CD14-positive monocyte (primary cell): ENCODE measurements at regions not wholly inside any gene's neighbourhood (a gene's known extent, or its start where the extent isn't known, plus 50 kb on each side); places are given as distances from the start of the nearest gene placed in this dataset.

ENCODE experiments used
- DNase-seq, 3 donors: peaks; one replicate each; pipeline ENCODE4 v3.0.0-alpha.2; 2011 to 2022
- H2AFZ ChIP-seq: 2 replicates; pipeline ENCODE4 v1.6.0; 2012; ENCODE audit warnings: mild to moderate bottlenecking, low read depth, low read length, inconsistent platforms; ENCODE audit not compliant: insufficient read depth, poor library complexity, severe bottlenecking
- H3K27ac ChIP-seq, 2 donors: 1 replicate in 1 of 2; 2 replicates in 1 of 2; pipeline ENCODE4 v1.5.1; 2012 to 2013; ENCODE audit warnings: low read length in 2 of 2, control low read depth in 1 of 2, inconsistent platforms in 1 of 2, low read depth in 1 of 2, mild to moderate bottlenecking in 1 of 2
- H3K27me3 ChIP-seq, 2 donors: one replicate each; pipeline versions ENCODE4 v1.6.0 to v1.6.1; 2011 to 2013; ENCODE audit warnings: low read length in 2 of 2; ENCODE audit not compliant: control insufficient read depth in 2 of 2, insufficient read depth in 2 of 2
- H3K36me3 ChIP-seq, 2 donors: replicated peaks in 1 of 2; 1 replicate in 1 of 2; 2 replicates in 1 of 2; pipeline versions ENCODE4 v1.5.1 to v1.6.1; 2012 to 2013; ENCODE audit warnings: low read length in 2 of 2, control low read depth in 1 of 2, inconsistent platforms in 1 of 2, mild to moderate bottlenecking in 1 of 2; ENCODE audit not compliant: insufficient read depth in 2 of 2, control insufficient read depth in 1 of 2
- H3K4me1 ChIP-seq, 2 donors: 1 replicate in 1 of 2; 2 replicates in 1 of 2; pipeline versions ENCODE4 v1.5.1 to v1.6.1; 2012 to 2013; ENCODE audit warnings: low read length in 2 of 2, control low read depth in 1 of 2, inconsistent platforms in 1 of 2, mild to moderate bottlenecking in 1 of 2, moderate library complexity in 1 of 2; ENCODE audit not compliant: insufficient read depth in 2 of 2, control insufficient read depth in 1 of 2
- H3K4me2 ChIP-seq: replicated peaks from 2 replicates; pipeline ENCODE3; 2012; ENCODE audit warnings: low read length, moderate library complexity, mild to moderate bottlenecking; ENCODE audit not compliant: poor library complexity, severe bottlenecking; ENCODE audit errors: extremely low read depth
- H3K4me3 ChIP-seq, 3 experiments: fragments of 200-600 bp in 1 of 3; sonication (generic) in 1 of 3; replicated peaks in 1 of 3; 1 replicate in 2 of 3; 2 replicates in 1 of 3; pipeline ENCODE4 v1.5.1; 2011 to 2013; ENCODE audit warnings: low read length in 3 of 3, mild to moderate bottlenecking in 3 of 3, control low read depth in 2 of 3, low read depth in 2 of 3, inconsistent platforms in 1 of 3, moderate library complexity in 1 of 3
- H3K79me2 ChIP-seq: 2 replicates; pipeline ENCODE4 v1.6.0; 2012; ENCODE audit warnings: mild to moderate bottlenecking, control low read depth, inconsistent platforms, low read length, moderate library complexity; ENCODE audit not compliant: insufficient read depth
- H3K9ac ChIP-seq: 2 replicates; pipeline ENCODE4 v1.6.0; 2017; ENCODE audit warnings: low read length, mild to moderate bottlenecking; ENCODE audit not compliant: insufficient read depth, poor library complexity, severe bottlenecking
- H3K9me3 ChIP-seq, 2 donors: replicated peaks in 1 of 2; 1 replicate in 1 of 2; 2 replicates in 1 of 2; pipeline versions ENCODE4 v1.5.1 to v1.6.1; 2012 to 2013; ENCODE audit warnings: low read length in 2 of 2, control low read depth in 1 of 2; ENCODE audit not compliant: control insufficient read depth in 1 of 2, insufficient read depth in 1 of 2
- H4K20me1 ChIP-seq: 2 replicates; pipeline ENCODE4 v1.6.0; 2012; ENCODE audit warnings: mild to moderate bottlenecking, low read length, control low read depth, moderate library complexity; ENCODE audit not compliant: insufficient read depth
- H3K27ac Mint-ChIP-seq, 7 donors: one replicate each; pipeline ENCODE4 v1.8.0; 2020; ENCODE audit warnings: mild to moderate bottlenecking in 7 of 7, mixed read lengths in 7 of 7, moderate library complexity in 6 of 7, inconsistent platforms in 2 of 7
- H3K27me3 Mint-ChIP-seq, 3 donors: one replicate each; pipeline ENCODE4 v1.8.0; 2021 to 2022; ENCODE audit warnings: low read depth in 3 of 3, mild to moderate bottlenecking in 3 of 3, mixed read lengths in 3 of 3, moderate library complexity in 3 of 3, inconsistent platforms in 1 of 3
- H3K36me3 Mint-ChIP-seq, 2 donors: one replicate each; pipeline ENCODE4 v1.8.0; 2020; ENCODE audit warnings: mixed read lengths in 2 of 2, inconsistent platforms in 1 of 2, mild to moderate bottlenecking in 1 of 2
- H3K4me1 Mint-ChIP-seq: one replicate; pipeline ENCODE4 v1.8.0; 2020; ENCODE audit warnings: mild to moderate bottlenecking, mixed read lengths
- H3K4me3 Mint-ChIP-seq, 2 donors: one replicate each; pipeline ENCODE4 v1.8.0; 2020; ENCODE audit warnings: mild to moderate bottlenecking in 2 of 2, mixed read lengths in 2 of 2, moderate library complexity in 1 of 2
- H3K9me3 Mint-ChIP-seq, 7 donors: one replicate each; pipeline ENCODE4 v1.8.0; 2020 to 2022; ENCODE audit warnings: mixed read lengths in 7 of 7, mild to moderate bottlenecking in 6 of 7, moderate library complexity in 6 of 7, inconsistent platforms in 2 of 7
- WGBS: methylation state at CpG from one replicate; pipeline ENCODE4 v1.1.5; 2013; ENCODE audit warnings: missing lambda C conversion rate; ENCODE audit not compliant: insufficient coverage; 5-methylcytosine and 5-hydroxymethylcytosine counted together
- intact Hi-C, 2 donors: fragments of 100-400 bp; cut with micrococcal nuclease; formaldehyde crosslinking; loops; one replicate each; pipeline versions ENCODE4 v1.15.0 to v1.15.1; 2023
- TF ChIP-seq, protein P1 (sequence below): fragments of 200-600 bp; IDR thresholded peaks from one replicate; pipeline ENCODE4 v1.8.0; 2022; ENCODE audit warnings: antibody characterized with exemption, mild to moderate bottlenecking

DNA sequence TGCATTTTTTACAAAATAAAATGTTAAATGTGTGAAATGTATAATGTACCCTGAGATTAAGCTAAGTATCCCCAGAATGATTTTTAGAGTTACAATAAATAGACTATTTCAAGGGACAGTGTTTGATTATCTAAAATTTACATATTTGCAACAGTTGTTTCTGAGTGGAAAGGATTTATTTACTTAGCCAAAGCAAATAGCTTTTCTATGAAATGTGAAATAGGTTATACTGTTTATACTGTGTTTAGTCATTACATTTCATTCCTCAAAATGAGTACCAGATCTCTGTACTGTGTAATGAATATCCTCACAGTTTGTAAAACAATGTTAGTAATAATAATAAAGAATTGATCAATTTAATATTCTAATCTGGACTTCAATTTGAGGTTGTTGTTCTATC is 1019.0 kb downstream of the NR2F1-AS1 start:
- H3K36me3 ChIP-seq: no peaks in the 10 kb centered on the region
- intact Hi-C loops: no loop called here
- no peak overlapping the region for H3K4me2 ChIP-seq
- H3K27me3 ChIP-seq: peaks cover 0 to 3% of the 10 kb centered on the region in 2 donors
- Mint-ChIP-seq H3K27ac (no peak overlapping the region), H3K9me3 (no peaks in the 10 kb centered on the region), H3K4me3 (no peak overlapping the region), H3K36me3 (no peaks in the 10 kb centered on the region), H3K4me1 (no peaks in the 10 kb centered on the region), H3K27me3 (peaks cover 0 to 5% (median 1%) of the 10 kb centered on the region in 3 donors)
- H3K9me3 ChIP-seq: no peaks in the 10 kb centered on the region
- no peak overlapping the region for H3K9ac ChIP-seq
- no peaks in the 10 kb centered on the region for H3K4me1 ChIP-seq
- H3K4me3 ChIP-seq: no peak overlapping the region
- no peaks in the 10 kb centered on the region for H4K20me1 ChIP-seq
- no peak for DNase-seq
- no peak overlapping the region for H2AFZ ChIP-seq
- TF ChIP-seq, protein P1, sequence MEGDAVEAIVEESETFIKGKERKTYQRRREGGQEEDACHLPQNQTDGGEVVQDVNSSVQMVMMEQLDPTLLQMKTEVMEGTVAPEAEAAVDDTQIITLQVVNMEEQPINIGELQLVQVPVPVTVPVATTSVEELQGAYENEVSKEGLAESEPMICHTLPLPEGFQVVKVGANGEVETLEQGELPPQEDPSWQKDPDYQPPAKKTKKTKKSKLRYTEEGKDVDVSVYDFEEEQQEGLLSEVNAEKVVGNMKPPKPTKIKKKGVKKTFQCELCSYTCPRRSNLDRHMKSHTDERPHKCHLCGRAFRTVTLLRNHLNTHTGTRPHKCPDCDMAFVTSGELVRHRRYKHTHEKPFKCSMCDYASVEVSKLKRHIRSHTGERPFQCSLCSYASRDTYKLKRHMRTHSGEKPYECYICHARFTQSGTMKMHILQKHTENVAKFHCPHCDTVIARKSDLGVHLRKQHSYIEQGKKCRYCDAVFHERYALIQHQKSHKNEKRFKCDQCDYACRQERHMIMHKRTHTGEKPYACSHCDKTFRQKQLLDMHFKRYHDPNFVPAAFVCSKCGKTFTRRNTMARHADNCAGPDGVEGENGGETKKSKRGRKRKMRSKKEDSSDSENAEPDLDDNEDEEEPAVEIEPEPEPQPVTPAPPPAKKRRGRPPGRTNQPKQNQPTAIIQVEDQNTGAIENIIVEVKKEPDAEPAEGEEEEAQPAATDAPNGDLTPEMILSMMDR: no peak
- no peak overlapping the region for H3K27ac ChIP-seq
- H3K79me2 ChIP-seq: no peaks in the 10 kb centered on the region

DNA sequence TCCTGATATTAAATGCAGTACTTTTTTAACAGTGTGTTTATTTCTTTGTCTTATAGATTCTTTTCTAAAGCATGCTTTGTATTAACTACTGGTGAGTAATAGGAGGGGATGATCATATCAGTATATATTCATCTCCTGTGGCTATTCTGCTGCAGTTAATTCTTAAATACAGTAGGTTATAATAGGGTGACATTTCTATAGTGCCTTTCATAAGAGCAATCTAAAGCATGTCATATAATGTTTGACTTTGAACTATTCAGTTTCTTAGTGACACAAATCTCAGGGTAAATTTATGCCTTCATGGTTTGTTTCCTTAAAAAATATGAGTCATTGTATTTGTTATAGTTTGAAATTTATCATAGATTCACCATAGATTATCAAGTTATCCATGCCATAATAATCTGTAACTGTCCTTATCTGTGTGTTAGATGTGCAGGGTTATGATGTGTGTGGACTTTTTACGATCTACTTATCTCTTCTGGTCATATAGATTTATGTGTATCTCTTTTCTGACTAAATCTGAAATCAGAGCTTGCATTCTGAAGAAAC is 1019.5 kb downstream of the NR2F1-AS1 start:
- no peak overlapping the region for H2AFZ ChIP-seq
- Mint-ChIP-seq H3K4me1 (no peaks in the 10 kb centered on the region), H3K9me3 (peaks cover 0 to 3% (median 0%) of the 10 kb centered on the region in 7 donors), H3K27me3 (peaks cover 0 to 7% (median 1%) of the 10 kb centered on the region in 3 donors), H3K4me3 (no peak overlapping the region), H3K27ac (no peak overlapping the region), H3K36me3 (no peaks in the 10 kb centered on the region)
- H3K4me1 ChIP-seq: no peaks in the 10 kb centered on the region
- no peak for DNase-seq
- no peak overlapping the region for H3K27ac ChIP-seq
- H3K79me2 ChIP-seq: no peaks in the 10 kb centered on the region
- TF ChIP-seq, protein P1: no peak
- intact Hi-C loops: no loop called here
- H3K4me2 ChIP-seq: no peak overlapping the region
- WGBS: no CpG with 5 or more reads among the region's 1 CpG
- no peak overlapping the region for H3K9ac ChIP-seq
- no peaks in the 10 kb centered on the region for H4K20me1 ChIP-seq
- peaks cover 0 to 3% of the 10 kb centered on the region in 2 donors for H3K27me3 ChIP-seq
- H3K9me3 ChIP-seq: no peaks in the 10 kb centered on the region
- no peak overlapping the region for H3K4me3 ChIP-seq
- H3K36me3 ChIP-seq: no peaks in the 10 kb centered on the region
